Right cardiac atrium (tissue), 5 donors: ENCODE measurements at regions not wholly inside any gene's neighbourhood (a gene's known extent, or its start where the extent isn't known, plus 50 kb on each side); places are given as distances from the start of the nearest gene placed in this dataset.
A peak's percentile ranks its signal among the peaks of the same experiment; 100 is the strongest.

ENCODE experiments used
- ATAC-seq, 2 donors: fragments of 200-7000 bp; cut with Tn5 transposase; one replicate each; pipeline versions ENCODE4 v1.8.0 to v1.9.1; 2020; ENCODE audit warnings: moderate library complexity in 2 of 2, mild to moderate bottlenecking in 1 of 2
- DNase-seq, 3 donors: peaks; one replicate each; pipeline ENCODE4 v3.0.0-alpha.2; 2020
- H3K27ac ChIP-seq: one replicate; pipeline ENCODE4 v1.5.1; 2013; ENCODE audit warnings: mild to moderate bottlenecking, low read length, control low read depth, moderate library complexity
- H3K27me3 ChIP-seq: one replicate; pipeline ENCODE4 v1.6.1; 2013; ENCODE audit not compliant: control insufficient read depth, insufficient read depth
- H3K4me1 ChIP-seq: one replicate; pipeline ENCODE4 v1.6.1; 2013; ENCODE audit warnings: low read length; ENCODE audit not compliant: control insufficient read depth, insufficient read depth
- H3K4me3 ChIP-seq: one replicate; pipeline ENCODE4 v1.5.1; 2013; ENCODE audit warnings: low read length, control low read depth
- H3K9me3 ChIP-seq: one replicate; pipeline ENCODE4 v1.6.1; 2013; ENCODE audit warnings: low read length; ENCODE audit not compliant: control insufficient read depth
- WGBS: extraction: QIAGEN DNeasy Blood & Tissue Kit; methylation state at CpG from one replicate; pipeline ENCODE4 v1.1.7; 2013; 5-methylcytosine and 5-hydroxymethylcytosine counted together
- intact Hi-C, 4 donors: fragments of 100-400 bp; cut with DNase I; formaldehyde crosslinking; loops; one replicate each; pipeline versions ENCODE4 v1.11.0 to v1.14.0; 2022 to 2023
- donor health status: healthy with polysubstance abuse.
- donor health status: DM: no; HTN: yes; CAD: no.
- donor health status: DM: no; HTN: no; CAD: no.
- donor health status: DM: no; HTN: yes; CAD: no; lungs with severe emphysema.
- donor health status: DM: yes; HTN: yes; CAD: no.

- intact Hi-C loops, result no loop called here
- H3K4me1 ChIP-seq, result peaks cover 8% of the 10 kb centered on the region
- ATAC-seq, result no peak
Observed at GRCh38 chr10:78758176-78758575, 310.6 kb upstream of the ZMIZ1 start.

GRCh38 chr10:78759456-78760120, 309.2 kb upstream of the ZMIZ1 start:
- DNase-seq (no peak), ATAC-seq (no peak)
- intact Hi-C loops, result no loop called here
- no peak overlapping the region for H3K4me3 ChIP-seq
- H3K9me3 ChIP-seq, result no peaks in the 10 kb centered on the region
- peaks cover 17% of the 10 kb centered on the region for H3K4me1 ChIP-seq
- WGBS, result 79% methylated on average over 5 of the region's 5 CpGs
- no peaks in the 10 kb centered on the region for H3K27me3 ChIP-seq
- no peak overlapping the region for H3K27ac ChIP-seq

More at GRCh38 chr10:78758176-78758575, 310.6 kb upstream of the ZMIZ1 start:
- no peak for DNase-seq
- H3K27me3 ChIP-seq, result no peaks in the 10 kb centered on the region
- no peaks in the 10 kb centered on the region for H3K9me3 ChIP-seq
- no peak overlapping the region for H3K27ac ChIP-seq
- 93% methylated on average over 6 of the region's 6 CpGs for WGBS
- no peak overlapping the region for H3K4me3 ChIP-seq

- no peaks in the 10 kb centered on the region for H3K9me3 ChIP-seq
- H3K27me3 ChIP-seq, result no peaks in the 10 kb centered on the region
- 95% methylated on average over 8 of the region's 8 CpGs for WGBS
- DNase-seq, result no peak
- no peak overlapping the region for H3K4me3 ChIP-seq
- H3K27ac ChIP-seq, result no peak overlapping the region
- H3K4me1 ChIP-seq, result peaks cover 17% of the 10 kb centered on the region
- intact Hi-C loops, result no loop called here
- ATAC-seq, result no peak
Observed at GRCh38 chr10:78760463-78761310, 308.1 kb upstream of the ZMIZ1 start.

- Histone ChIP-seq H3K9me3 (no peaks in the 10 kb centered on the region), H3K27me3 (no peaks in the 10 kb centered on the region), H3K27ac (no peak overlapping the region), H3K4me1 (peaks cover 17% of the 10 kb centered on the region), H3K4me3 (no peak overlapping the region)
- 91% methylated on average over 12 of the region's 12 CpGs for WGBS
- intact Hi-C loops, result no loop called here
- no peak for ATAC-seq
- DNase-seq, result no peak
Observed at GRCh38 chr10:78761311-78761781, 307.4 kb upstream of the ZMIZ1 start.

- Histone ChIP-seq H3K27ac (no peak overlapping the region), H3K9me3 (no peaks in the 10 kb centered on the region), H3K4me1 (peaks cover 11% of the 10 kb centered on the region), H3K27me3 (no peaks in the 10 kb centered on the region), H3K4me3 (no peak overlapping the region)
- WGBS, result 92% methylated on average over 7 of the region's 7 CpGs
- ATAC-seq (no peak), DNase-seq (no peak)
- intact Hi-C loops, result no loop called here
Observed at GRCh38 chr10:78762086-78762630, 306.6 kb upstream of the ZMIZ1 start.

- H3K9me3 ChIP-seq, result no peaks in the 10 kb centered on the region
- ATAC-seq (no peak), DNase-seq (no peak)
- 66% methylated on average over 6 of the region's 6 CpGs for WGBS
- intact Hi-C loops, result no loop called here
- no peaks in the 10 kb centered on the region for H3K27me3 ChIP-seq
- H3K27ac ChIP-seq, result no peak overlapping the region
- no peak overlapping the region for H3K4me3 ChIP-seq
- H3K4me1 ChIP-seq, result peaks cover 9% of the 10 kb centered on the region
Observed at GRCh38 chr10:78763234-78763633, 305.5 kb upstream of the ZMIZ1 start.

- DNase-seq, result peak; percentile 56 to 83 (median 74)
Observed at GRCh38 chr10:78763651-78764395, 304.9 kb upstream of the ZMIZ1 start.

GRCh38 chr10:78764436-78764835, 304.3 kb upstream of the ZMIZ1 start:
- H3K4me3 ChIP-seq, result no peak overlapping the region
- ATAC-seq (no peak), DNase-seq (no peak)
- H3K9me3 ChIP-seq, result no peaks in the 10 kb centered on the region
- intact Hi-C loops, result no loop called here
- H3K27ac ChIP-seq, result no peak overlapping the region
- WGBS, result 80% methylated on average over 5 of the region's 5 CpGs
- H3K4me1 ChIP-seq, result peaks cover 9% of the 10 kb centered on the region
- no peaks in the 10 kb centered on the region for H3K27me3 ChIP-seq

More at GRCh38 chr10:78763651-78764395, 304.9 kb upstream of the ZMIZ1 start:
- Histone ChIP-seq H3K9me3 (no peaks in the 10 kb centered on the region), H3K27ac (peak overlapping the region; percentile 50), H3K27me3 (no peaks in the 10 kb centered on the region), H3K4me3 (no peak overlapping the region), H3K4me1 (peaks cover 9% of the 10 kb centered on the region)
- WGBS, result 32% methylated on average over 10 of the region's 10 CpGs
- peak; percentile 64 to 70 for ATAC-seq
- intact Hi-C loops, result no loop called here

- H3K4me1 ChIP-seq, result peaks cover 9% of the 10 kb centered on the region
- H3K9me3 ChIP-seq, result no peaks in the 10 kb centered on the region
- WGBS, result 98% methylated on average over 4 of the region's 4 CpGs
- DNase-seq (no peak), ATAC-seq (no peak)
- no peak overlapping the region for H3K4me3 ChIP-seq
- H3K27ac ChIP-seq, result no peak overlapping the region
- H3K27me3 ChIP-seq, result no peaks in the 10 kb centered on the region
- intact Hi-C loops, result no loop called here
Observed at GRCh38 chr10:78764846-78765430, 303.8 kb upstream of the ZMIZ1 start.

GRCh38 chr10:78765726-78766335, 302.9 kb upstream of the ZMIZ1 start:
- 81% methylated on average over 16 of the region's 16 CpGs for WGBS

More at GRCh38 chr10:78765726-78766335, 302.9 kb upstream of the ZMIZ1 start:
- no peak for ATAC-seq
- Histone ChIP-seq H3K27ac (no peak overlapping the region), H3K9me3 (no peaks in the 10 kb centered on the region), H3K4me3 (no peak overlapping the region), H3K4me1 (peaks cover 9% of the 10 kb centered on the region), H3K27me3 (no peaks in the 10 kb centered on the region)
- DNase-seq, result no peak
- intact Hi-C loops, result no loop called here
